Esophagus (tissue), 2 donors: ENCODE measurements at regions not wholly inside any gene's neighbourhood (a gene's known extent, or its start where the extent isn't known, plus 50 kb on each side); places are given as distances from the start of the nearest gene placed in this dataset.
A peak's percentile ranks its signal among the peaks of the same experiment; 100 is the strongest.

Experiments
- H3K27ac ChIP-seq, 2 donors: one replicate each; pipeline ENCODE4 v1.5.1; 2013; ENCODE audit warnings: low read depth in 2 of 2, mild to moderate bottlenecking in 2 of 2, inconsistent platforms in 1 of 2, low read length in 1 of 2, moderate library complexity in 1 of 2
- H3K27me3 ChIP-seq, 2 donors: one replicate each; pipeline ENCODE4 v1.6.1; 2013; ENCODE audit warnings: low read length in 2 of 2, control low read depth in 1 of 2, mild to moderate bottlenecking in 1 of 2; ENCODE audit not compliant: insufficient read depth in 2 of 2, control insufficient read depth in 1 of 2
- H3K36me3 ChIP-seq, 2 donors: one replicate each; pipeline ENCODE4 v1.6.1; 2013; ENCODE audit warnings: low read length in 1 of 2; ENCODE audit not compliant: control insufficient read depth in 2 of 2, insufficient read depth in 2 of 2
- H3K4me1 ChIP-seq, 2 donors: one replicate each; pipeline ENCODE4 v1.6.1; 2013; ENCODE audit warnings: low read length in 1 of 2; ENCODE audit not compliant: control insufficient read depth in 2 of 2, insufficient read depth in 2 of 2
- H3K4me3 ChIP-seq, 2 donors: one replicate each; pipeline ENCODE4 v1.5.1; 2013; ENCODE audit warnings: low read length in 2 of 2, mild to moderate bottlenecking in 2 of 2, low read depth in 1 of 2, moderate library complexity in 1 of 2
- H3K9me3 ChIP-seq, 2 donors: one replicate each; pipeline ENCODE4 v1.6.1; 2013; ENCODE audit warnings: mild to moderate bottlenecking in 2 of 2, low read depth in 1 of 2, low read length in 1 of 2, moderate library complexity in 1 of 2; ENCODE audit not compliant: control insufficient read depth in 2 of 2, insufficient read depth in 1 of 2
- WGBS, 2 donors: extraction: QIAGEN DNeasy Blood & Tissue Kit; methylation state at CpG; one replicate each; pipeline ENCODE4 v1.1.7; 2013; 5-methylcytosine and 5-hydroxymethylcytosine counted together
- donor health status: healthy with polysubstance abuse.
- donor health status: Bipolar disorder and iron deficiency.

GRCh38 chr6:87995461-87995860 is 52.2 kb upstream of the SPACA1 start:
- WGBS, 2 donors = 45 to 59% methylated on average over 7 of the region's 7 CpGs
- Histone ChIP-seq H3K36me3 (no peaks in the 10 kb centered on the region), H3K9me3 (no peaks in the 10 kb centered on the region), H3K27ac (no peak overlapping the region), H3K4me3 (no peak overlapping the region), H3K4me1 (no peaks in the 10 kb centered on the region), H3K27me3 (no peaks in the 10 kb centered on the region)

GRCh38 chr6:87993356-87993755 is 54.3 kb upstream of the SPACA1 start:
- 85 to 86% methylated on average over 5 of the region's 5 CpGs for WGBS, 2 donors
- H3K27me3 ChIP-seq = no peaks in the 10 kb centered on the region
- H3K27ac ChIP-seq = no peak overlapping the region
- no peaks in the 10 kb centered on the region for H3K9me3 ChIP-seq
- H3K36me3 ChIP-seq = no peaks in the 10 kb centered on the region
- H3K4me1 ChIP-seq = no peaks in the 10 kb centered on the region
- H3K4me3 ChIP-seq = no peak overlapping the region

DNA sequence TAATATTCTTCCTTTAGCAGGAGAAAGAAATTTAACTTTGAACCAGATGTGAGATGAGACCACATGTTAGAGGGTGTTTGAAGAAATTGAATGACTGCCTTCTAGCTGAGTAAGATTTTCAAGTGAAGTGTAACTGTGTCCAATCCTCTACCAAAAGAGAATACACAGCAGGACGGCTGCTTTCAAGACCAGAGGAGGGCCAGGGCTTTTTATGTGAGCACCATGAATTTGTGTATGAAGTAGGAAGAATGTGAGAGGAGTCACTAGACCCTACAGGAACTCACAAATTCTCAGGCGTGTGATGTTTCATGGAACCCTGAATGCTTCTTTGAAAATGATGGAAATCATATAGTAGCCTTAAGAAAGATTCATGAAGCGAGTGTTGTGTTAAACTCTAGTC is 56.8 kb upstream of the SPACA1 start:
- Histone ChIP-seq H3K27ac (no peak overlapping the region), H3K9me3 (no peaks in the 10 kb centered on the region), H3K4me3 (no peak overlapping the region), H3K36me3 (no peaks in the 10 kb centered on the region), H3K4me1 (no peaks in the 10 kb centered on the region), H3K27me3 (no peaks in the 10 kb centered on the region)
- WGBS, 2 donors = 88 to 90% methylated on average over 3 of the region's 3 CpGs

DNA sequence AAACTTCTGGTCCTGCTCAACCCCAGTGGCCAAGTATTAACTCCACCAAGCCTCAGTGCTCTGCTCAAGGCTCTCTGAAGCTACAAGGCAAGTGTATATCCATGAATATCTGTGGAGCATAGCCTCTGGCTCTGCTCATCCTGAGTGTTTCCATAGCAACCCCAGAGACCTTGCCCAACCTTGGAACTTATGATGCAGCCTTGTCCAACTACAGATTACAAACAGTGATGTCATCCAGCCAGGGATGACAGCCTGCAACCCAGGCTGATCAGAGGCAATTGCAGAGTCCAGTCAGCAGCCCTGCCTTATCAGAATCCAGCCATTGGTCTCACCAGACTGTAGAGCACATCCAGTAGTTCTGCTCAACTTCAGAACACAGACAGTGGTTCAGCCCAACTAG is 65.5 kb upstream of the SPACA1 start:
- Histone ChIP-seq H3K36me3 (no peaks in the 10 kb centered on the region), H3K4me3 (no peak overlapping the region), H3K27me3 (no peaks in the 10 kb centered on the region)

GRCh38 chr6:87979737-87980136 is 67.9 kb upstream of the SPACA1 start:
- no peak overlapping the region for H3K4me3 ChIP-seq
- 79 to 83% methylated on average over 4 of the region's 4 CpGs for WGBS, 2 donors

More for the DNA sequence above, 65.5 kb upstream of the SPACA1 start:
- H3K27ac ChIP-seq = no peak overlapping the region
- no peaks in the 10 kb centered on the region for H3K4me1 ChIP-seq
- no peaks in the 10 kb centered on the region for H3K9me3 ChIP-seq

DNA sequence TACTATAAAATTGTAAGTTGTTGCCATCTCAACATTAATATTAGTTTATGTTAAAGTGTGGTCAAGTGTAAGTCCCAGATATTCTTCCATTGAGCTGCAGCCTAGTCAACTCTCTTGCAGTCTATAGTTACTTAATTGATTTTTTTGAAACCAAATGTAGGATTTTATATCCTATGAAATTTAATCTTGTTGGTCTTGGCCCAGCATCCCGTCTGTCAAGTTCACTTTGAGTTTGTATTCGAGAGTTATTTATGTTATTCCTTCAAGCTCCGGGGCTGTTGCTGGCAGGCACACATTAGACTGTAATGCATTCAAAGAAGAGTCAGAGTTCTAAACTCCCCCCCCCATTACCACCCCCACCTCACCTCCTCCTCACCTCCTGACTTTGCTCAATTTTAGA is 71.0 kb upstream of the SPACA1 start:
- no peaks in the 10 kb centered on the region for H3K36me3 ChIP-seq
- H3K27me3 ChIP-seq = no peaks in the 10 kb centered on the region
- H3K4me3 ChIP-seq = no peak overlapping the region
- no peaks in the 10 kb centered on the region for H3K4me1 ChIP-seq
- H3K9me3 ChIP-seq = no peaks in the 10 kb centered on the region
- H3K27ac ChIP-seq = no peak overlapping the region
- WGBS, 2 donors = 35 to 68% methylated on average over 3 of the region's 3 CpGs

More at GRCh38 chr6:87979737-87980136, 67.9 kb upstream of the SPACA1 start:
- H3K4me1 ChIP-seq = no peaks in the 10 kb centered on the region
- no peaks in the 10 kb centered on the region for H3K36me3 ChIP-seq
- H3K9me3 ChIP-seq = no peaks in the 10 kb centered on the region
- H3K27ac ChIP-seq = no peak overlapping the region
- H3K27me3 ChIP-seq = no peaks in the 10 kb centered on the region

DNA sequence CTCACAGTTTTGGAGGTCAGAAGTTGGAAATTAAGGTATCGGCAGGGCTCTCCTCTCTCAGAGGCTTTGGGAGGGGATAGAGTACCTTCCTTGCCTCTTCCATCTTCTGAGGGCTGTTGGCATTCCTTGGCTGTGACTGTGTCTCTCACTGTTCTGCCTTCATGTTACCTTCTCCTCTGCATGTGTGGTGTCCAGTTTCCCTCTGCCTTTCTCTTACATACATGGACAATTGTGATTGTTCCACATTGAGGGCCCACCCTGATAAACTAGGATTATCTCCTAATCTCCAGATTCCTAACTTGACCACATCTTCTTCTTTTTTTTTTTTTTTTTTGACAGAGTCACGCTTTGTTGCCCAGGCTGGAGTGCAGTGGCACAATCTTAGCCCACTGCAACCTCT is 72.1 kb upstream of the SPACA1 start:
- no peak overlapping the region for H3K4me3 ChIP-seq
- H3K4me1 ChIP-seq = no peaks in the 10 kb centered on the region
- H3K36me3 ChIP-seq = no peaks in the 10 kb centered on the region
- no peaks in the 10 kb centered on the region for H3K9me3 ChIP-seq
- H3K27ac ChIP-seq = no peak overlapping the region
- no peaks in the 10 kb centered on the region for H3K27me3 ChIP-seq
- 87 to 88% methylated on average over 2 of the region's 2 CpGs for WGBS, 2 donors

- Histone ChIP-seq H3K36me3 (no peaks in the 10 kb centered on the region), H3K4me1 (no peaks in the 10 kb centered on the region), H3K9me3 (no peaks in the 10 kb centered on the region), H3K27me3 (no peaks in the 10 kb centered on the region), H3K27ac (no peak overlapping the region), H3K4me3 (no peak overlapping the region)
Observed at GRCh38 chr6:87972279-87972678, 75.4 kb upstream of the SPACA1 start.

DNA sequence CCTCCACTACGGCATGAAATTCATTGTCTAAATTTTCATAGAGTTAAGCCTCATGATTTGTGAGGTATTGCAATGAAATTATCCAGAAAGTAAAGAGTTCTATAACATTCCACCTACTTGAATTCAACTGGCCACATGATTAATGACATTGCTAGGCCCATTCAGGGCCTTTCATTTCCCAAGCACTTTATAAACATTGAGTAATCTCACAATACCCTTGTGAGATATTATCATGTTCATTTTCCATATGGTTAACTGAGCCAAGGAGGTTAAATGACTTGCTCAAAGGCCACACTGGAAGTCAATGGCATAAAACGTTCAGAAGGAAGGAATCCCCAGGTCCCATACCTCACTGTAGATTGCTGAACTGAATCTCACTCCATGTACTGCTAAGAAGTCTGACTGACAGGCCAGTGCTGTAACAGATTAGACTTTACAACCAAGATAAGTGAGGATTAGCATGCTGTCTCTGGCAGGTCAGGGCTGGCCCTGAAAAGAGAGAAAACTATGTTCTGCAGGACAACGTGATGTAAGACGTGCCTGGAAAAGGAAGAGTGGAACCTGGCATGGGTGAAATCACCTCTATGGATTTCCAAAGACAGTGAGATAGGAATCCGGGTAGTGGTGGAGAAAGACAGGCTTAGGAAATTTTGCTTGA is 75.9 kb upstream of the SPACA1 start:
- Histone ChIP-seq H3K36me3 (no peaks in the 10 kb centered on the region), H3K4me1 (no peaks in the 10 kb centered on the region), H3K27ac (no peak overlapping the region), H3K4me3 (no peak overlapping the region), H3K27me3 (no peaks in the 10 kb centered on the region), H3K9me3 (no peaks in the 10 kb centered on the region)
- 35 to 43% methylated on average over 5 of the region's 5 CpGs for WGBS, 2 donors

- Histone ChIP-seq H3K27me3 (no peaks in the 10 kb centered on the region), H3K4me3 (peak overlapping the region; percentile 9 to 48), H3K4me1 (no peaks in the 10 kb centered on the region), H3K27ac (no peak overlapping the region), H3K36me3 (no peaks in the 10 kb centered on the region), H3K9me3 (no peaks in the 10 kb centered on the region)
- WGBS, 2 donors = 13 to 14% methylated on average over 26 of the region's 26 CpGs
Observed at GRCh38 chr6:87968435-87969278, 79.0 kb upstream of the SPACA1 start.
